Activated naive CD4-positive, alpha-beta T cell treated with anti-CD3 and anti-CD28 coated beads for 36 hours (primary cell): ENCODE measurements at regions not wholly inside any gene's neighbourhood (a gene's known extent, or its start where the extent isn't known, plus 50 kb on each side); places are given as distances from the start of the nearest gene placed in this dataset.
"Not testable (repeated sequence)": the region's sequence is repeated elsewhere in the genome, so short reads cannot be mapped to it uniquely, and the experiment has no call there.

Experiments used
- CTCF ChIA-PET: fragments of 350-600 bp; sonication (Branson Sonifier 250); formaldehyde crosslinking; loops from one replicate; lab custom pipeline; 2021; ENCODE audit warnings: antibody characterized with exemption; lab: Charles Lee
- DNase-seq: peaks from one replicate; pipeline ENCODE4 v3.0.0-alpha.2; 2020
- H3K27ac Mint-ChIP-seq: one replicate; pipeline ENCODE4 v1.8.0; 2021; ENCODE audit warnings: mild to moderate bottlenecking, mixed read lengths
- H3K27me3 Mint-ChIP-seq: one replicate; pipeline ENCODE4 v1.8.0; 2021; ENCODE audit warnings: low read depth, mixed read lengths
- H3K36me3 Mint-ChIP-seq: one replicate; pipeline ENCODE4 v1.8.0; 2021; ENCODE audit warnings: low read depth, mixed read lengths
- H3K4me1 Mint-ChIP-seq: one replicate; pipeline ENCODE4 v1.8.0; 2021; ENCODE audit warnings: low read depth, mixed read lengths
- H3K4me3 Mint-ChIP-seq: one replicate; pipeline ENCODE4 v1.8.0; 2021; ENCODE audit warnings: mild to moderate bottlenecking, moderate library complexity, mixed read lengths
- H3K9me3 Mint-ChIP-seq: one replicate; pipeline ENCODE4 v1.8.0; 2021; ENCODE audit warnings: mixed read lengths
- intact Hi-C: fragments of 100-400 bp; cut with micrococcal nuclease; formaldehyde crosslinking; loops from one replicate; pipeline ENCODE4 v1.15.1; 2023

- peaks cover 52% of the 10 kb centered on the region for H3K4me1 Mint-ChIP-seq
- H3K9me3 Mint-ChIP-seq, result no peaks in the 10 kb centered on the region
- no peaks in the 10 kb centered on the region for H3K27me3 Mint-ChIP-seq
- CTCF ChIA-PET, result interaction anchor here (0.7 to 1.4 kb wide), 4 partner anchors 12 to 106 kb away, joined by 3 to 4 read pairs (median 3); no protein-coding TSS in a partner anchor
- H3K4me3 Mint-ChIP-seq, result peak overlapping the region; percentile 20
- no peaks in the 10 kb centered on the region for H3K36me3 Mint-ChIP-seq
- DNase-seq, result peak; percentile 86
- peak overlapping the region; percentile 72 for H3K27ac Mint-ChIP-seq
- intact Hi-C loops, result loop anchor here (1.0 to 5.0 kb wide), 6 partner anchors 26 to 414 kb away; partner anchors contain the start of genes ADAM10 and MINDY2
Measured at GRCh38 chr15:58357529-58358476, 74.0 kb upstream of the LIPC start.

DNA sequence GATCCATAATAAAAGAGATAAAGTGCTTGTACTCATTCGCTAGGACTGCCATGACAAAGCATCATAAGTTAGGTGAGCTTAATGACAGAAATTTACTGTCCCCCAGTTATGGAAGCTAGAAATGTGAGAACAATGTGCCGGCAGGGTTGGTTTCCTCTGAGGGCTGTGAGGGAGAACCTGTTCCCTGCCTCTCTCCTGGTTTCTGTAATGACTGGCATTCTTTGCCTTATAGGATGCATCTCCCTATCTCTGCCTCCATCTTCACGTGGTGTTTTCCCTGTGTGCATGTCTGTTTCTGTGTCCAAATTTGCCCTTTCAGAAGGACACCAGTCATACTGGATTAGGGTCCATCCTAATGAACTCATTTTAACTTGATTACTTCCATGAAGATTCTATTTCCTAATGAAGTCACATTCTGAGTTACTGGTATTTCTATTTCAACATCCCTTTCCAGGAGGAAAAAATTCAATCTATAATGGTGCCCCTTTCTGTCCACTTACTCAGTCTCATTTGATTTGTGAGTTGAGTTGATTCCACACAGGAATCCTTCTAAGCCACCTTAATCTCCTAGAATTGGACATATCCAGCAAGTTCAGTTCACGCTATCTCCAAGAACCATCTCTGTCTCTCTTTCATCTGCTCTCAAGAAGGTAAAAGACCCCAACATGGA, 71.2 kb upstream of the LIPC start:
- no peaks in the 10 kb centered on the region for H3K36me3 Mint-ChIP-seq
- H3K4me3 Mint-ChIP-seq, result no peak overlapping the region
- intact Hi-C loops, result no loop called here
- CTCF ChIA-PET, result interaction anchor here (0.6 to 1.4 kb wide), 2 partner anchors 9 to 20 kb away, joined by 6 to 7 read pairs; no protein-coding TSS in a partner anchor
- H3K27ac Mint-ChIP-seq, result no peak overlapping the region
- DNase-seq, result no peak
- H3K9me3 Mint-ChIP-seq, result no peaks in the 10 kb centered on the region
- H3K4me1 Mint-ChIP-seq, result peaks cover 50% of the 10 kb centered on the region
- no peaks in the 10 kb centered on the region for H3K27me3 Mint-ChIP-seq

DNA sequence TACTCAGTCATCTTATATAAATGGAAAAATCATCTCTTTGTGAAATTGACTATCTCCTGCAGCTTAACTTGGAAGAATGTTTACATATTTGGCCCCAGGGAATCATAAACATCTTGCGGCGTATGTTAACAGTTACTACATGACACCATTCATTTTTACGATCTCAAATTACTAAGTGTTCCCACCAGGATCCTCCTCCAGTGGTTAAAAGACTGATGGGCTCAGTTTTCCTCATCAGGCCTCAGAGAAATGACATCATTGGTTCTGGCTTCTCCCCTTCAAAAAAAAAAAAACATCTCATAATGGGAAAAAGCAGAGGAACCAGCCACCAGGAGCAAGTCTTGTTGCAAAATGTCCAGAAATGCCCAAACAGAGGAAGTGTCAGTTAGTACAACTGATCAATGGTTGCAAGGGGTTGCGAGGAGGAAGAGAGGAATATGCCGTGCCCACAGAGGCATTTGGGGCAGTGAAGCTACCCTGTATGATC, 70.5 kb upstream of the LIPC start:
- CTCF ChIA-PET, result no interaction called here
- H3K4me3 Mint-ChIP-seq, result no peak overlapping the region
- no peaks in the 10 kb centered on the region for H3K27me3 Mint-ChIP-seq
- H3K36me3 Mint-ChIP-seq, result no peaks in the 10 kb centered on the region
- peaks cover 43% of the 10 kb centered on the region for H3K4me1 Mint-ChIP-seq
- no peak overlapping the region for H3K27ac Mint-ChIP-seq
- no peaks in the 10 kb centered on the region for H3K9me3 Mint-ChIP-seq
- no peak for DNase-seq
- intact Hi-C loops, result no loop called here

DNA sequence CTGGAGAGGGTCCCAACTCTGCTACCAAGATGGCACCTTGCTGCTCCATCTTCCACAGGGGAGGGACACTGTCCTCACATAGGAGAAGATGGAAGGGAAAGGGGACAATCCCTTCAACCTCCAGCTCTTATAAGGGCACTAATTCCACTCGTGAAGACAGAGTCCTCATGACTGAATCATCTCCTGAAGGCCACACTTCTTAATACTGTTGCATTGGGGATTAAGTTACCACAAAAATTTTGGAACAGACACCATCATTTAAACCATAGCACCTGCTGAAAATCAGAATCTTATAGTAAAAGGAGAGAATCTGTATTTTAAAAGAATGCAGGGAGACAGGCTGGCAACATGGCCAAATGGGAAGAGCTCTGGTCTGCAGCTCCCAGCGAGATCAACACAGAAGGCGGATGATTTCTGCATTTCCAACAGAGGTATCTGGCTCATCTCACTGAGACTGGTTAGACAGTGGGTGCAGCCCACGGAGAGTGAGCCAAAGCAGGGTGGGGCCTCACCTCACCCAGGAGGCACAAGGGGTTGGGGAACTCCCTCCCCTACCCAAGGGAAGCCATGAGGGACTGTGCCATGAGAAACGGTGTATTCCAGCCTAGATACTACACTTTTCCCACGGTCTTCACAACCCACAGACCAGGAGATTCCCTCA, 69.4 kb upstream of the LIPC start:
- Mint-ChIP-seq H3K36me3 (no peaks in the 10 kb centered on the region), H3K27ac (no peak overlapping the region), H3K4me3 (no peak overlapping the region), H3K27me3 (no peaks in the 10 kb centered on the region), H3K9me3 (no peaks in the 10 kb centered on the region), H3K4me1 (peaks cover 33% of the 10 kb centered on the region)
- intact Hi-C loops, result no loop called here
- no peak for DNase-seq
- CTCF ChIA-PET, result interaction anchor here (1.1 kb wide), 1 partner anchor 30 kb away, joined by 3 read pairs; no protein-coding TSS in a partner anchor

DNA sequence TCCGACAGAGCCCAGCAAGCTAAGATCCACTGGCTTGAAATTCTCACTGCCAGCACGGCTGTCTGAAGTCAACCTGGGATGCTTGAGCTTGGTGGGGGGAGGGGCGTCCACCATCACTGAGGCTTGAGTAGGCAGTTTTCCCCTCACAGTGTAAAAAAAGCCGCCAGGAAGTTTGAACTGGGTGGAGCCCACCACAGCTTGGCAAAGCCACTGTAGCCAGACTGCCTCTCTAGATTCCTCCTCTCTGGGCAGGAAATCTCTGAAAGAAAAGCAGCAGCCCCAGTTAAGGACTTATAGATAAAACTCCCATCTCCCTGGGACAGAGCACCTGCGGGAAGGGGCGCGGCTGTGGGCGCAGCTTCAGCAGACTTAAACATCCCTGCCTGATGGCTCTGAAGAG, 68.7 kb upstream of the LIPC start:
- CTCF ChIA-PET, result interaction anchor here (1.1 kb wide), 1 partner anchor 31 kb away, joined by 3 read pairs; no protein-coding TSS in a partner anchor
- H3K4me3 Mint-ChIP-seq, intact Hi-C loops, H3K27ac Mint-ChIP-seq, H3K9me3 Mint-ChIP-seq, H3K27me3 Mint-ChIP-seq, H3K36me3 Mint-ChIP-seq: not testable (repeated sequence)
- peaks cover 25% of the 10 kb centered on the region for H3K4me1 Mint-ChIP-seq
- DNase-seq, result peak; percentile 28

DNA sequence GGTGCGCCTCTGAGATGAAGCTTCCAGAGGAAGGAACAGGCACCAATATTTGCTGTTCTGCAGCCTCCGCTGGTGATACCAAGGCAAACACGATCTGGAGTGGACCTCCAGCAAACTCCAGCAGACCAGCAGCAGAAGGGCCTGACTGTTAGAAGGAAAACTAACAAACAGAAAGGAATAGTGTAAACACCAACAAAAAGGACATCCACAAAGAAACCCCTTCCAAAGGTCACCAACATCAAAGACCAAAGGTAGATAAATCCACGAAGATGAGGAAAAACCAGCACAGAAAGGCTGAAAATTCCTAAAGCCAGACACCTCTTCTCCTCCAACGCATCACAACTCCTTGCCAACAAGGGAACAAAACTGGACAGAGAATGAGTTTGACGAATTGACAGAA, 68.1 kb upstream of the LIPC start:
- H3K9me3 Mint-ChIP-seq, intact Hi-C loops, H3K27me3 Mint-ChIP-seq, H3K4me3 Mint-ChIP-seq, H3K27ac Mint-ChIP-seq, DNase-seq, CTCF ChIA-PET, H3K36me3 Mint-ChIP-seq: not testable (repeated sequence)
- peaks cover 20% of the 10 kb centered on the region for H3K4me1 Mint-ChIP-seq

DNA sequence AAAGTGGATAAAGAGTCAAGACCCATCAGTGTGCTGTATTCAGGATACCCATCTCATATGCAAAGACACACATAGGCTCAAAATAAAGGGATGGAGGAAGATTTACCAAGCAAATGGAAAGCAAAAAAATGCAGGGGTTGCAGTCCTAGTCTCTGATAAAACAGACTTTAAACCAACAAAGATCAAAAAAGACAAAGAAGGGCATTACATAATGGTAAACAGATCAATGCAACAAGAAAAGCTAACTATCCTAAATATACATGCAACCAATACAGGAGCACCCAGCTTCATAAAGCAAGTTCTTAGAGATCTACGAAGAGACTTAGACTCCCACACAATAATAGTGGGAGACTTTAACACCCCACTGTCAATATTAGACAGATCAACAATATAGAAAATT, 66.7 kb upstream of the LIPC start:
- CTCF ChIA-PET, result not testable (repeated sequence)

DNA sequence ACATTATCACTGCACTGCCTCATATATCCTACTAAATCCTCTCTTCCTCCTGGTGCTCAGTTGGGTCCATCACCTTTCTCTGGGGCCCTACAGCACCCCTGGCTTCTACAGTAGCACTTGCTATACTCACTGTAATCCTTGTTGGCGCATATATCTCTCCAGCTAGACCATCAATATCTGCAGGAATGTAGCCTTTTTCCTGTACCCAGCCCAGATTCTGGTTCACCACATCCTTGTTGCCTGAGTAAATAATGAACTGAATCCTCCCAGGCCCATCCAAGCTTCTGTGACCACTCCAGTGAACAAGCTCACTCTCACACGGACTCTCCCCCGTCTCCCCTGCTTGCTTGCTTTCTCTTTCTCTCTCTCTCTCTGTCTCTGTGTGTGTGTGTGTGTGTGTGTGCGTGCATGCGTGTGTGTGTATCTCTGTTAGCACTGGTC, 62.5 kb upstream of the LIPC start:
- CTCF ChIA-PET, result interaction anchor here (0.6 to 1.4 kb wide), 6 partner anchors 9 to 203 kb away, joined by 3 to 7 read pairs (median 3); no protein-coding TSS in a partner anchor
- peak; percentile 37 for DNase-seq
- Mint-ChIP-seq H3K4me1 (peaks cover 7% of the 10 kb centered on the region), H3K27ac (no peak overlapping the region), H3K9me3 (peaks cover 9% of the 10 kb centered on the region), H3K36me3 (peaks cover 1% of the 10 kb centered on the region), H3K27me3 (peaks cover 2% of the 10 kb centered on the region), H3K4me3 (peak overlapping the region; percentile 49)
- intact Hi-C loops, result no loop called here

More for the DNA sequence above, 66.7 kb upstream of the LIPC start:
- intact Hi-C loops, H3K9me3 Mint-ChIP-seq, H3K36me3 Mint-ChIP-seq, H3K27me3 Mint-ChIP-seq, H3K27ac Mint-ChIP-seq, DNase-seq, H3K4me3 Mint-ChIP-seq: not testable (repeated sequence)
- peaks cover 22% of the 10 kb centered on the region for H3K4me1 Mint-ChIP-seq

- intact Hi-C loops, result no loop called here
- DNase-seq, result no peak
- CTCF ChIA-PET, result interaction anchor here (1.2 to 1.4 kb wide), 2 partner anchors 10 to 12 kb away, joined by 3 to 7 read pairs; no protein-coding TSS in a partner anchor
- Mint-ChIP-seq H3K4me3 (no peak overlapping the region), H3K36me3 (peaks cover 1% of the 10 kb centered on the region), H3K27ac (no peak overlapping the region), H3K9me3 (peaks cover 9% of the 10 kb centered on the region), H3K4me1 (peaks cover 7% of the 10 kb centered on the region), H3K27me3 (peaks cover 2% of the 10 kb centered on the region)
Measured at GRCh38 chr15:58369956-58370355, 61.8 kb upstream of the LIPC start.

GRCh38 chr15:58374147-58374546, 57.6 kb upstream of the LIPC start:
- peaks cover 3% of the 10 kb centered on the region for H3K36me3 Mint-ChIP-seq
- DNase-seq, result no peak
- H3K27me3 Mint-ChIP-seq, result no peaks in the 10 kb centered on the region
- H3K4me3 Mint-ChIP-seq, result no peak overlapping the region
- H3K9me3 Mint-ChIP-seq, result peaks cover 13% of the 10 kb centered on the region
- no peak overlapping the region for H3K27ac Mint-ChIP-seq
- peaks cover 12% of the 10 kb centered on the region for H3K4me1 Mint-ChIP-seq
- CTCF ChIA-PET, result no interaction called here
- intact Hi-C loops, result no loop called here

DNA sequence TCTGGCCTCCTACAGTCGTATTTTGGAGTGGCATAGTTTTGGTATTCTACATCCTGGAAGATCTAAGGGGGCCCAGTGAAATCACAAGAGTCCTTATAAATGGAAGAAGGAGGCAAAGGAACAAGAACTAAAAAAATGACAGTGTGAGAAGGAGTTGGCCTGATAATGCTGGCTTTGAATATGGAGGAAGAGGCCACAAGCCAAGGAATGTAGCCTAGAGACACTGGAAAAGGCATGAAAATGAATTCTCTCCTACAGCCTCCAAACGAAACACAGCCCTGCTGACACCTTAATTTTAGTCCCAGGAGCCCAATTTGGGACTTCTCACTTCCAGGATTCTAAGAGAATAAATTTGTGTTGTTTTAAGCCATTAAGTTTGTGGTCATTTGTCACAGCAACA, 54.6 kb upstream of the LIPC start:
- Mint-ChIP-seq H3K9me3 (peaks cover 12% of the 10 kb centered on the region), H3K27me3 (no peaks in the 10 kb centered on the region), H3K4me1 (peaks cover 6% of the 10 kb centered on the region), H3K4me3 (no peak overlapping the region), H3K27ac (no peak overlapping the region), H3K36me3 (peaks cover 2% of the 10 kb centered on the region)
- DNase-seq, result no peak
- CTCF ChIA-PET, result no interaction called here
- intact Hi-C loops, result no loop called here
